CD4-positive, alpha-beta T cell (primary cell): ENCODE measurements at regions not wholly inside any gene's neighbourhood (a gene's known extent, or its start where the extent isn't known, plus 50 kb on each side); places are given as distances from the start of the nearest gene placed in this dataset.

ENCODE experiments used
- ATAC-seq: fragments of 200-7000 bp; cut with Tn5 transposase; one replicate; pipeline ENCODE4 v1.10.0; 2022; ENCODE audit warnings: mild to moderate bottlenecking; ENCODE audit not compliant: poor library complexity
- CTCF ChIA-PET: fragments of 350-600 bp; sonication (Branson Sonifier 250); formaldehyde crosslinking; loops from one replicate; lab custom pipeline; 2021; ENCODE audit warnings: antibody characterized with exemption, inconsistent platforms; lab: Charles Lee
- POLR2A ChIA-PET: fragments of 350-600 bp; sonication (Branson Sonifier 250); formaldehyde crosslinking; loops from one replicate; lab custom pipeline; 2021; ENCODE audit warnings: antibody characterized with exemption, inconsistent platforms; lab: Charles Lee
- DNase-seq, 14 experiments: peaks; one replicate each; pipeline ENCODE4 v3.0.0-alpha.2; 2013 to 2020; ENCODE audit warnings: mixed read lengths in 2 of 14
- H3K27ac ChIP-seq, 2 donors: one replicate each; pipeline versions ENCODE4 v1.5.1 to v1.7.0; 2013; ENCODE audit warnings: low read length in 2 of 2, low read depth in 1 of 2, mild to moderate bottlenecking in 1 of 2
- H3K27me3 ChIP-seq, 2 experiments: 1 replicate in 1 of 2; 2 replicates in 1 of 2; pipeline versions ENCODE4 v1.6.1 to v1.7.0; 2013; ENCODE audit warnings: low read length in 2 of 2, control low read depth in 1 of 2, mild to moderate bottlenecking in 1 of 2, moderate library complexity in 1 of 2; ENCODE audit not compliant: insufficient read depth in 2 of 2, control insufficient read depth in 1 of 2
- H3K36me3 ChIP-seq: one replicate; pipeline ENCODE4 v1.6.1; 2013; ENCODE audit warnings: low read length, control low read depth; ENCODE audit not compliant: insufficient read depth
- H3K4me1 ChIP-seq: one replicate; pipeline ENCODE4 v1.6.1; 2013; ENCODE audit warnings: low read length, control low read depth; ENCODE audit not compliant: insufficient read depth
- H3K4me3 ChIP-seq: one replicate; pipeline ENCODE4 v1.5.1; 2013; ENCODE audit warnings: mild to moderate bottlenecking, low read length, moderate library complexity
- H3K9me3 ChIP-seq, 2 experiments: 1 replicate in 1 of 2; 2 replicates in 1 of 2; pipeline versions ENCODE4 v1.6.1 to v1.7.0; 2013; ENCODE audit warnings: low read length in 2 of 2, mild to moderate bottlenecking in 2 of 2, control low read depth in 1 of 2, moderate library complexity in 1 of 2; ENCODE audit not compliant: control insufficient read depth in 1 of 2, insufficient read depth in 1 of 2
- H3K27ac Mint-ChIP-seq: one replicate; pipeline ENCODE4 v1.8.0; 2020; ENCODE audit warnings: mixed read lengths
- H3K27me3 Mint-ChIP-seq: one replicate; pipeline ENCODE4 v1.8.0; 2021; ENCODE audit warnings: mixed read lengths
- H3K36me3 Mint-ChIP-seq: one replicate; pipeline ENCODE4 v1.8.0; 2021; ENCODE audit warnings: low read depth, mixed read lengths
- H3K4me1 Mint-ChIP-seq: one replicate; pipeline ENCODE4 v1.8.0; 2021; ENCODE audit warnings: low read depth, mixed read lengths
- H3K4me3 Mint-ChIP-seq: one replicate; pipeline ENCODE4 v1.8.0; 2020; ENCODE audit warnings: mild to moderate bottlenecking, mixed read lengths
- H3K9me3 Mint-ChIP-seq: one replicate; pipeline ENCODE4 v1.8.0; 2020; ENCODE audit warnings: mixed read lengths
- CTCF ChIP-seq: fragments of 200-600 bp; IDR thresholded peaks from one replicate; pipeline ENCODE4 v1.8.0; 2022; ENCODE audit warnings: antibody characterized with exemption, mild to moderate bottlenecking
- intact Hi-C, 2 experiments: fragments of 100-400 bp; cut with DNase I in 1 of 2; cut with micrococcal nuclease in 1 of 2; formaldehyde crosslinking; loops; one replicate each; pipeline versions ENCODE4 v1.15.1 to v1.9.0; 2023 to 2025; cut with DNase I, micrococcal nuclease

- H3K27ac ChIP-seq: no peak overlapping the region
- H3K4me3 Mint-ChIP-seq: no peak overlapping the region
- ChIA-PET POLR2A (no interaction called here), CTCF (no interaction called here)
- H3K27ac Mint-ChIP-seq: no peak overlapping the region
- H3K27me3 Mint-ChIP-seq: no peaks in the 10 kb centered on the region
- no peaks in the 10 kb centered on the region for H3K36me3 Mint-ChIP-seq
- no peaks in the 10 kb centered on the region for H3K36me3 ChIP-seq
- no peak overlapping the region for H3K4me3 ChIP-seq
- TF ChIP-seq CTCF: no peak
- peaks cover 0 to 3% of the 10 kb centered on the region in 2 experiments for H3K9me3 ChIP-seq
- no peaks in the 10 kb centered on the region for H3K9me3 Mint-ChIP-seq
- ATAC-seq (no peak), DNase-seq (no peak)
- no peaks in the 10 kb centered on the region for H3K4me1 ChIP-seq
- intact Hi-C loops: no loop called here
- no peaks in the 10 kb centered on the region for H3K27me3 ChIP-seq
- no peaks in the 10 kb centered on the region for H3K4me1 Mint-ChIP-seq
Observed at GRCh38 chr7:82534684-82535083, 91.1 kb upstream of the CACNA2D1 start.

GRCh38 chr7:82530361-82530760 lies 86.8 kb upstream of the CACNA2D1 start:
- DNase-seq: no peak
- Mint-ChIP-seq H3K36me3 (no peaks in the 10 kb centered on the region), H3K4me3 (no peak overlapping the region), H3K4me1 (no peaks in the 10 kb centered on the region), H3K27me3 (no peaks in the 10 kb centered on the region), H3K9me3 (peaks cover 4% of the 10 kb centered on the region), H3K27ac (no peak overlapping the region)
- Histone ChIP-seq H3K4me1 (no peaks in the 10 kb centered on the region), H3K27ac (no peak overlapping the region), H3K36me3 (no peaks in the 10 kb centered on the region), H3K9me3 (peaks cover 0 to 3% of the 10 kb centered on the region in 2 experiments), H3K27me3 (no peaks in the 10 kb centered on the region), H3K4me3 (no peak overlapping the region)
- intact Hi-C loops: no loop called here
- CTCF ChIA-PET: no interaction called here
- TF ChIP-seq CTCF: no peak
- POLR2A ChIA-PET: no interaction called here
- no peak for ATAC-seq

- Mint-ChIP-seq H3K27me3 (no peaks in the 10 kb centered on the region), H3K4me3 (no peak overlapping the region), H3K9me3 (peaks cover 4% of the 10 kb centered on the region), H3K27ac (no peak overlapping the region), H3K4me1 (no peaks in the 10 kb centered on the region), H3K36me3 (no peaks in the 10 kb centered on the region)
- no peaks in the 10 kb centered on the region for H3K4me1 ChIP-seq
- no peak overlapping the region for H3K4me3 ChIP-seq
- POLR2A ChIA-PET: no interaction called here
- TF ChIP-seq CTCF: no peak
- no peaks in the 10 kb centered on the region for H3K36me3 ChIP-seq
- H3K9me3 ChIP-seq: no peaks in the 10 kb centered on the region
- no peak for ATAC-seq
- no peak overlapping the region for H3K27ac ChIP-seq
- H3K27me3 ChIP-seq: no peaks in the 10 kb centered on the region
- DNase-seq: no peak
- CTCF ChIA-PET: no interaction called here
- intact Hi-C loops: no loop called here
Observed at GRCh38 chr7:82528577-82529310, 85.2 kb upstream of the CACNA2D1 start.
